ENCODE measurements at regions not wholly inside any gene's neighbourhood (a gene's known extent, or its start where the extent isn't known, plus 50 kb on each side); places are given as distances from the start of the nearest gene placed in this dataset.

- DNase-seq, result no peak
Observed at GRCh38 chr10:69741252-69741651, 60.5 kb upstream of the COL13A1 start.

GRCh38 chr10:69741671-69742355, 59.9 kb upstream of the COL13A1 start:
- DNase-seq, result no peak

GRCh38 chr10:69742356-69742695, 59.4 kb upstream of the COL13A1 start:
- DNase-seq, result no peak

GRCh38 chr10:69742928-69743602, 58.6 kb upstream of the COL13A1 start:
- DNase-seq, result peak; percentile 36

- no peak for DNase-seq
Observed at GRCh38 chr10:69744971-69745370, 56.7 kb upstream of the COL13A1 start.

- peak; percentile 17 for DNase-seq
Observed at GRCh38 chr10:69745698-69746097, 56.0 kb upstream of the COL13A1 start.

GRCh38 chr10:69747179-69747578, 54.5 kb upstream of the COL13A1 start:
- no peak for DNase-seq

- DNase-seq, result no peak
Observed at GRCh38 chr10:69748621-69749020, 53.1 kb upstream of the COL13A1 start.

GRCh38 chr10:69749178-69750010, 52.3 kb upstream of the COL13A1 start:
- DNase-seq, result no peak

GRCh38 chr10:69750011-69750373, 51.7 kb upstream of the COL13A1 start:
- DNase-seq, result no peak

GRCh38 chr10:69750725-69751124, 51.0 kb upstream of the COL13A1 start:
- no peak for DNase-seq

GRCh38 chr10:69751214-69751613, 50.5 kb upstream of the COL13A1 start:
- no peak for DNase-seq

Measured in RPMI8226 (cell line).